Body of pancreas (tissue), 4 donors: ENCODE measurements at regions not wholly inside any gene's neighbourhood (a gene's known extent, or its start where the extent isn't known, plus 50 kb on each side); places are given as distances from the start of the nearest gene placed in this dataset.

Source experiments
- ATAC-seq: fragments of 150-250 bp; one replicate; pipeline ENCODE4 v1.9.1; 2016
- DNase-seq, 4 donors: peaks; one replicate each; pipeline ENCODE4 v3.0.0-alpha.2; 2019
- H3K27ac ChIP-seq, 4 donors: fragments of 200-600 bp; sonication (generic); 1 replicate in 3 of 4; 2 replicates in 1 of 4; pipeline versions ENCODE4 v1.5.1 to v1.6.1; 2016 to 2019; ENCODE audit warnings: mild to moderate bottlenecking in 1 of 4, mixed read lengths in 1 of 4, moderate library complexity in 1 of 4
- H3K27me3 ChIP-seq, 2 donors: fragments of 200-600 bp; sonication (generic); one replicate each; pipeline ENCODE4 v1.6.0; 2016; ENCODE audit warnings: mild to moderate bottlenecking in 1 of 2
- H3K36me3 ChIP-seq, 2 donors: fragments of 200-600 bp; sonication (generic); replicated peaks in 1 of 2; 2 replicates each; pipeline ENCODE4 v1.5.1; 2016; ENCODE audit warnings: low read depth in 2 of 2; ENCODE audit not compliant: insufficient read depth in 1 of 2
- H3K4me1 ChIP-seq: fragments of 200-600 bp; sonication (generic); one replicate; pipeline ENCODE4 v1.6.0; 2016
- H3K4me3 ChIP-seq, 2 donors: fragments of 200-600 bp; sonication (generic); 1 replicate in 1 of 2; 2 replicates in 1 of 2; pipeline ENCODE4 v1.5.1; 2016 to 2019
- H3K9me3 ChIP-seq, 3 donors: fragments of 200-600 bp; sonication (generic); 1 replicate in 2 of 3; 2 replicates in 1 of 3; pipeline ENCODE4 v1.5.1; 2016
- POLR2A ChIP-seq, 3 donors: fragments of 450-650 bp; IDR thresholded peaks; one replicate each; pipeline ENCODE4 v1.6.1; 2016; ENCODE audit warnings: antibody characterized with exemption in 3 of 3, mild to moderate bottlenecking in 2 of 3
- WGBS, 2 donors: methylation state at CpG; one replicate each; pipeline ENCODE4 v1.1.5; 2017; 5-methylcytosine and 5-hydroxymethylcytosine counted together
- intact Hi-C: fragments of 100-400 bp; cut with DNase I; formaldehyde crosslinking; loops from one replicate; pipeline ENCODE4 v1.15.1; 2023
- TF ChIP-seq, protein P1 (sequence below), 7 experiments: fragments of 450-650 bp in 4 of 7; fragments of 200-600 bp in 3 of 7; sonication (generic) in 3 of 7; IDR thresholded peaks; one replicate each; pipeline ENCODE4 v1.5.1; 2016 to 2019; ENCODE audit warnings: antibody characterized with exemption in 7 of 7

DNA sequence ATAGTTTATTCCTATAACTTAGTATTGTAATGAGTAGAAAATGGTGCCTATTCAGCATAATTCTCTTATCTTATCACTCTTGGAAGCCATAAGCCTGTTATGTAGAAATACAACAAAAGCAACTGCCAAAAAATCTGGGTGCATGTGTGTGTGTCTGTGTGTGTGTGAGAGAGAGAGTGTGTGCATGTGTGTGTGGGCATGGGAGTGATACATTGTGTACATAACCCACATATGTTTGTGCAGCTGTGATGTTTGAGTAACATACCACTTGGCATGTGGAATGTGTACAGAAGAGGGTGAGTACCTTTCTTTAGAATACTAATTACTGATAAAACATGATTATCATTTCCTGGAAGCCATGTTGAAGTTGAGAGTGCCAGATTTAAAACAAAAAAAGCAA, 642.3 kb upstream of the SYT4 start:
- DNase-seq (peak in 3 of 4 donors; percentile 45 to 53 (median 48)), ATAC-seq (peak; percentile 72)
- Histone ChIP-seq H3K27me3 (no peaks in the 10 kb centered on the region), H3K4me1 (peaks cover 6% of the 10 kb centered on the region), H3K4me3 (no peak overlapping the region), H3K9me3 (no peaks in the 10 kb centered on the region), H3K27ac (no peak overlapping the region), H3K36me3 (no peaks in the 10 kb centered on the region)
- intact Hi-C loops: no loop called here
- no peak for TF ChIP-seq POLR2A (IDR thresholded peaks at IDR 0.05)
- TF ChIP-seq, protein P1, sequence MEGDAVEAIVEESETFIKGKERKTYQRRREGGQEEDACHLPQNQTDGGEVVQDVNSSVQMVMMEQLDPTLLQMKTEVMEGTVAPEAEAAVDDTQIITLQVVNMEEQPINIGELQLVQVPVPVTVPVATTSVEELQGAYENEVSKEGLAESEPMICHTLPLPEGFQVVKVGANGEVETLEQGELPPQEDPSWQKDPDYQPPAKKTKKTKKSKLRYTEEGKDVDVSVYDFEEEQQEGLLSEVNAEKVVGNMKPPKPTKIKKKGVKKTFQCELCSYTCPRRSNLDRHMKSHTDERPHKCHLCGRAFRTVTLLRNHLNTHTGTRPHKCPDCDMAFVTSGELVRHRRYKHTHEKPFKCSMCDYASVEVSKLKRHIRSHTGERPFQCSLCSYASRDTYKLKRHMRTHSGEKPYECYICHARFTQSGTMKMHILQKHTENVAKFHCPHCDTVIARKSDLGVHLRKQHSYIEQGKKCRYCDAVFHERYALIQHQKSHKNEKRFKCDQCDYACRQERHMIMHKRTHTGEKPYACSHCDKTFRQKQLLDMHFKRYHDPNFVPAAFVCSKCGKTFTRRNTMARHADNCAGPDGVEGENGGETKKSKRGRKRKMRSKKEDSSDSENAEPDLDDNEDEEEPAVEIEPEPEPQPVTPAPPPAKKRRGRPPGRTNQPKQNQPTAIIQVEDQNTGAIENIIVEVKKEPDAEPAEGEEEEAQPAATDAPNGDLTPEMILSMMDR (IDR thresholded peaks at IDR 0.05): no peak

DNA sequence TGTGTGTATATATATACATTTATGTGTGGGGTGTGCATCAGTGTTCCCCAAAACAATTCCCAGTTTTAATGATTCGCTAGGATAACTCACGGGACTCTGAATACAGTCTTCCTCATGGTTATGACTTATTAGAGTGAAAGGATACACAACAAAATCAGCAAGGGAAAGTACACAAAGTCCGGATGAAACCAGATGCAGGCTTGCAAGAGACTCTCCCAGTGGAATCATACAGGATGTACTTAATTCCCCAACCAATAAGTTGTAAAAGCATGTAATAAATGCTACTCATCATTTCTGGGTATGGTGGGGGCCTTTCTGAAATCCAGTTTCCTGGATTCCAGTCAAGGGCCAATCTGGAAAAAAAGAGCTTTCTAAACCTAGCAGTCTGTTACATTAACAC, 654.1 kb upstream of the SYT4 start:
- DNase-seq: no peak
- H3K9me3 ChIP-seq: no peaks in the 10 kb centered on the region
- H3K4me1 ChIP-seq: peaks cover 30% of the 10 kb centered on the region
- TF ChIP-seq, protein P1 (IDR thresholded peaks at IDR 0.05): no peak
- TF ChIP-seq POLR2A (IDR thresholded peaks at IDR 0.05): no peak
- WGBS, 2 donors: 81 to 84% methylated on average over 3 of the region's 3 CpGs
- no peak for ATAC-seq
- H3K27me3 ChIP-seq: no peaks in the 10 kb centered on the region
- no peak overlapping the region for H3K4me3 ChIP-seq
- no peaks in the 10 kb centered on the region for H3K36me3 ChIP-seq
- no peak overlapping the region for H3K27ac ChIP-seq
- intact Hi-C loops: no loop called here

DNA sequence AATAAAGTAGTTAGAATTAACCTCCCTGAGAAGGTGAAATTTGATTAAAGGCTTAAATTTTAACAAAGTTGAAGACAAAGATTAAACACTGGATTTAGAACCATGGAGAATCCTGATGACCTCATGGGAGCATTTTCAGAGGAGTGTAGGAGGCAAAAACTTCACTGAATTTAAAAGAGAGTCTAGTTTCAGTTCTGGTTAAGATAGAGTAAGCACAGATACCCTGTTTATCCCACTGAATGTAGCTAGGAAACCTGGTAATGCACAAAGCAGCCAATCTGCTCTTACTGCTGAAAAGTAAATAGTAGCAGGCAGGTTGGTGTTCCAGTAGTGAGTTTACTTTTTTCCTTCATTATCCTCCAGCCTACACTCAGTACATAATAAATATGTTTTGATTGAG, 654.9 kb upstream of the SYT4 start:
- DNase-seq (peak in 1 of 4 donors; percentile 16), ATAC-seq (peak; percentile 45)
- Histone ChIP-seq H3K4me1 (peaks cover 30% of the 10 kb centered on the region), H3K4me3 (no peak overlapping the region), H3K36me3 (no peaks in the 10 kb centered on the region), H3K9me3 (no peaks in the 10 kb centered on the region), H3K27ac (peak overlapping the region in 1 of 4 donors; percentile 1), H3K27me3 (no peaks in the 10 kb centered on the region)
- TF ChIP-seq POLR2A (IDR thresholded peaks at IDR 0.05): no peak
- TF ChIP-seq, protein P1 (IDR thresholded peaks at IDR 0.05): no peak
- intact Hi-C loops: no loop called here

DNA sequence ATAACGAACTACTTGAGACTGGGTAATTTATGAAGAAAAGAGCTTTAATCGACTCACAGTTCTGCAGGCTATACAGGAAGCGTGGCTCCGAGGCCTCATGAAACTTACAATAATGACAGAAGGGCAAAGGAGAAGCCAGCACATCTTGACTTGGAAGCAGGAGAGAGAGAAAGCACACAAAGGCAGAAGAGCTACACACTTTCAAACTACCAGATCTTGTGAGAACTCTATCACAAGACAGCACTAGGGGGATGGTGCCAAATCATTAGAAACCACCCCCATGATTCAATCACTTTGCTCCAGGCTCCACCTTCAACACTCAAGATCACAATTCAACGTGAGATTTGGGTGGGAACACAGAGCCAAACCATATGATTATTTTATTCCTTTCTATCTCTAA, 655.9 kb upstream of the SYT4 start:
- H3K4me3 ChIP-seq: no peak overlapping the region
- peaks cover 30% of the 10 kb centered on the region for H3K4me1 ChIP-seq
- whole genome bisulfite sequencing, 2 donors: 92 to 94% methylated on average over 5 of the region's 5 CpGs
- no peaks in the 10 kb centered on the region for H3K9me3 ChIP-seq
- no peaks in the 10 kb centered on the region for H3K27me3 ChIP-seq
- no peak for ATAC-seq
- intact Hi-C loops: no loop called here
- no peak overlapping the region for H3K27ac ChIP-seq
- H3K36me3 ChIP-seq: no peaks in the 10 kb centered on the region
- TF ChIP-seq POLR2A (IDR thresholded peaks at IDR 0.05): no peak
- TF ChIP-seq, protein P1 (IDR thresholded peaks at IDR 0.05): no peak
- DNase-seq: no peak

DNA sequence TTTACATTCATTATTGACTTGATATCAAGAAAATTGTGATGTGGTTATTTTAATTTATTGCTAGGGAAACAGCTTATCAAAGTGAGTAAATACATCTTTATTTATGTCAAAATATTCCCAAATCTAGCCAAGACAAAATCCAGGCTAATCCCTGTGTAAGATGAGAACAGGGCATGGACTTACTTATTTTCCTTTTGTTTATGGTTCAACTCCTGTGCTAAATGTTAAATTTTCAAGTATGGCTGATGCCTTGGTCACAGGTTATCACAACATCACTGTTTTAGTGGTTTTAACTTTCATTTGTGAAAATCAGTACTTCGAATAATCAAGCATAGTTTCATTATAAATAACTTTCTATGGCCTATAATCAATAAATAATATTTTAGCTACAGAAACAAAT, 657.0 kb upstream of the SYT4 start:
- H3K36me3 ChIP-seq: no peaks in the 10 kb centered on the region
- ATAC-seq (no peak), DNase-seq (no peak)
- no peak for TF ChIP-seq POLR2A (IDR thresholded peaks at IDR 0.05)
- TF ChIP-seq, protein P1 (IDR thresholded peaks at IDR 0.05): no peak
- H3K27ac ChIP-seq: no peak overlapping the region
- intact Hi-C loops: no loop called here
- peaks cover 30% of the 10 kb centered on the region for H3K4me1 ChIP-seq
- no peaks in the 10 kb centered on the region for H3K27me3 ChIP-seq
- H3K9me3 ChIP-seq: no peaks in the 10 kb centered on the region
- no peak overlapping the region for H3K4me3 ChIP-seq
- WGBS, 2 donors: 64 to 74% methylated on average over 1 of the region's 1 CpG
